GM20000 (cell line): ENCODE measurements at regions not wholly inside any gene's neighbourhood (a gene's known extent, or its start where the extent isn't known, plus 50 kb on each side); places are given as distances from the start of the nearest gene placed in this dataset.

Source experiments
- DNase-seq: peaks from one replicate; pipeline ENCODE4 v3.0.0; 2012; ENCODE audit warnings: low spot score
- CTCF ChIP-seq: IDR thresholded peaks from 2 replicates; pipeline ENCODE4 v1.5.1; 2012; ENCODE audit warnings: mild to moderate bottlenecking, control low read depth; ENCODE audit errors: extremely low read depth, missing control alignments

GRCh38 chr6:156024339-156024738 is 568.7 kb upstream of the NOX3 start:
- TF ChIP-seq CTCF = no peak
- no peak for DNase-seq

GRCh38 chr6:156021746-156022396 is 566.2 kb upstream of the NOX3 start:
- DNase-seq = no peak
- TF ChIP-seq CTCF = no peak

- no peak for TF ChIP-seq CTCF
- no peak for DNase-seq
Measured at GRCh38 chr6:156017838-156018237, 562.2 kb upstream of the NOX3 start.

GRCh38 chr6:156016186-156016976 is 560.7 kb upstream of the NOX3 start:
- TF ChIP-seq CTCF = no peak
- DNase-seq = no peak

GRCh38 chr6:156013155-156013554 is 557.5 kb upstream of the NOX3 start:
- no peak for TF ChIP-seq CTCF
- no peak for DNase-seq

- no peak for TF ChIP-seq CTCF
- DNase-seq = no peak
Measured at GRCh38 chr6:156009656-156010055, 554.0 kb upstream of the NOX3 start.

- TF ChIP-seq CTCF = no peak
Measured at GRCh38 chr6:156004796-156005195, 549.2 kb upstream of the NOX3 start.

More at GRCh38 chr6:156004796-156005195, 549.2 kb upstream of the NOX3 start:
- DNase-seq = no peak
